ENCODE measurements at regions not wholly inside any gene's neighbourhood (a gene's known extent, or its start where the extent isn't known, plus 50 kb on each side); places are given as distances from the start of the nearest gene placed in this dataset.

DNA sequence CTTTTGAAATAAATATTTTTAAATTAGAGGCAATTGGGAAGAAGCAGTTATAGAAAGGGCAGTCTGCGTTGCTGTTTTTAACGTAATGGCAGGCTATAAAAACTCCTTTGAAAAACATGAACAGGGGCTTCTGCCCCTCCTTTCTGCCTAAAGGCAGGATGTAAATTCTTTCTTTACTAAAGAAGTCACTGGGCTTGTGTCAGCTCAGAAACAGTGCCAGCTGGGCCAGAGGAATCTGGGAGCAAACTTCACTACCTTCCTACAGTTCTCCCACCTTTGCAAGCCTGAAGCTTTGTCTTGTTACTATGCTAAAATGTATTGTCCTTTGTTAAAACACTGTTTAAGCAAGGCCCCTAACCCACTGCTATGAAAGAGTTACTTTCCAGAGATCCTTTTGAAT is 1664.8 kb downstream of the RPA4 start:
- DNase-seq (ENCODE audit: low read depth) = no peak
- TF ChIP-seq, protein P1, sequence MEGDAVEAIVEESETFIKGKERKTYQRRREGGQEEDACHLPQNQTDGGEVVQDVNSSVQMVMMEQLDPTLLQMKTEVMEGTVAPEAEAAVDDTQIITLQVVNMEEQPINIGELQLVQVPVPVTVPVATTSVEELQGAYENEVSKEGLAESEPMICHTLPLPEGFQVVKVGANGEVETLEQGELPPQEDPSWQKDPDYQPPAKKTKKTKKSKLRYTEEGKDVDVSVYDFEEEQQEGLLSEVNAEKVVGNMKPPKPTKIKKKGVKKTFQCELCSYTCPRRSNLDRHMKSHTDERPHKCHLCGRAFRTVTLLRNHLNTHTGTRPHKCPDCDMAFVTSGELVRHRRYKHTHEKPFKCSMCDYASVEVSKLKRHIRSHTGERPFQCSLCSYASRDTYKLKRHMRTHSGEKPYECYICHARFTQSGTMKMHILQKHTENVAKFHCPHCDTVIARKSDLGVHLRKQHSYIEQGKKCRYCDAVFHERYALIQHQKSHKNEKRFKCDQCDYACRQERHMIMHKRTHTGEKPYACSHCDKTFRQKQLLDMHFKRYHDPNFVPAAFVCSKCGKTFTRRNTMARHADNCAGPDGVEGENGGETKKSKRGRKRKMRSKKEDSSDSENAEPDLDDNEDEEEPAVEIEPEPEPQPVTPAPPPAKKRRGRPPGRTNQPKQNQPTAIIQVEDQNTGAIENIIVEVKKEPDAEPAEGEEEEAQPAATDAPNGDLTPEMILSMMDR (IDR thresholded peaks at IDR 0.05; ENCODE audit: insufficient read depth, low read depth, low read length) = no peak
- no peaks in the 10 kb centered on the region for H3K27me3 ChIP-seq (ENCODE audit: control insufficient read depth, insufficient read depth, low read length)
- POLR2A ChIA-PET = no interaction called here
- no peak overlapping the region for H3K4me3 ChIP-seq (ENCODE audit: low read depth, low read length)
- H3K36me3 ChIP-seq (ENCODE audit: control insufficient read depth, insufficient read depth, low read length) = no peaks in the 10 kb centered on the region
- CTCF ChIA-PET = no interaction called here

DNA sequence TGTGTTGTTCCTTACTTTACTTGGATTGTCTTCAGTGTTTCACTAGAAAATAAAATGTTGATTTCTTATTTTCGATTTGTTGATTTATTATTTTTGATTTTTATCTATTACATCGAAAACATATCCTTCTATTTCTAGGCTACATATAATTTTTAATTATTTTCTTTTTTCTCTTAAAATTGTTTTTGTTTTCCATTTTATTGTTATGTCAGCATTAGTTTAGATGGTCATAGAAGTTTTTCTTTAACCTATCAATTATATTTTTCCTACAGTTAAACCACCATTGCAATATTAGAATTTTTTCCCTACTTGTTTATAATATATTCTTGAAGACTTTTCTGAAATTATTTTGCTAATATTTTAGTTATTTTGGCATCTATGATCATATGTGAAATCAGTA is 1685.1 kb downstream of the RPA4 start:
- CTCF ChIA-PET = no interaction called here
- Histone ChIP-seq H3K4me3 (ENCODE audit: low read depth, low read length) (no peak overlapping the region), H3K27me3 (ENCODE audit: control insufficient read depth, insufficient read depth, low read length) (no peaks in the 10 kb centered on the region), H3K36me3 (ENCODE audit: control insufficient read depth, insufficient read depth, low read length) (no peaks in the 10 kb centered on the region)
- TF ChIP-seq, protein P1 (IDR thresholded peaks at IDR 0.05; ENCODE audit: insufficient read depth, low read depth, low read length) = no peak
- POLR2A ChIA-PET = no interaction called here
- no peak for DNase-seq (ENCODE audit: low read depth)

DNA sequence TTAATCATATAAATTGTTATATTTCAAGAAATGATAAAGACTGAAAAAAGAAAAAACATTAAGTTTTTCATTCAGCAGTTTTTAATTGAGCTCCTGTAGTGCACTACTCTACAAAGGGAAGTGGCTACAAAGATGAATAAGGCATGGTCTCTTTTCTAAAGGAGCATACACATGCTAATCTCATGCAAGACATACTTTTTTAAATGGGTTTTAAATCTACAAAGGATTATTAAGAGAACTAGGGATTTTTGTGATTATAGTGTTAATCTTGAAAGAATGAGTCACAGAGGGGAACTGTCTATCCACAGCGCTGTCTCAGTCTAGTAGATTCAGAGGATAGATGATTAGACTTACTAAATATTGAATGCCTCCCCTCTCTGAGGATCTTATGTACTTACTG is 1722.2 kb downstream of the RPA4 start:
- TF ChIP-seq, protein P1 (IDR thresholded peaks at IDR 0.05; ENCODE audit: insufficient read depth, low read depth, low read length) = no peak
- H3K27me3 ChIP-seq (ENCODE audit: control insufficient read depth, insufficient read depth, low read length) = no peaks in the 10 kb centered on the region
- no peaks in the 10 kb centered on the region for H3K36me3 ChIP-seq (ENCODE audit: control insufficient read depth, insufficient read depth, low read length)
- no peak for DNase-seq (ENCODE audit: low read depth)
- H3K4me3 ChIP-seq (ENCODE audit: low read depth, low read length) = no peak overlapping the region
- POLR2A ChIA-PET = no interaction called here
- CTCF ChIA-PET = no interaction called here

DNA sequence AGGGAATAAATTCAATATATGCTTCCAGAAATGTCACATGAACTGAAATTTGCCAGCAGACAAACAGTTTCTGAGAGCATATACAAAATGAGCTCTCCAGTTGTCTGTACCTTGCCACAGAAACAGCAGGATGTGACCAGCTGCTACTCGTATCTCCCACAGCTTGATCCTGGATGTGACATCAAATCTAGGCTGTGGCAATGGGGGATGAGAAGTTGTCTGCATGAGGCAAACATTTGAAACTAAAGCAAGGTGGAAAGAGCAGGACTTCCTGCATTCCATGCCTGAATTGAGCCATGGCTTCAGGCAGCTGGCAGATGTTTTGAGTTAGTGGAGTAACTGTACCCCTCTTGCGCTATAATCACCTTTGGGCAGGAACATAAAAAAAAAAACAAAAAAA is 1724.0 kb downstream of the RPA4 start:
- ChIA-PET CTCF (no interaction called here), POLR2A (no interaction called here)
- Histone ChIP-seq H3K27me3 (ENCODE audit: control insufficient read depth, insufficient read depth, low read length) (no peaks in the 10 kb centered on the region), H3K36me3 (ENCODE audit: control insufficient read depth, insufficient read depth, low read length) (no peaks in the 10 kb centered on the region), H3K4me3 (ENCODE audit: low read depth, low read length) (no peak overlapping the region)
- no peak for DNase-seq (ENCODE audit: low read depth)
- TF ChIP-seq, protein P1 (IDR thresholded peaks at IDR 0.05; ENCODE audit: insufficient read depth, low read depth, low read length) = no peak

DNA sequence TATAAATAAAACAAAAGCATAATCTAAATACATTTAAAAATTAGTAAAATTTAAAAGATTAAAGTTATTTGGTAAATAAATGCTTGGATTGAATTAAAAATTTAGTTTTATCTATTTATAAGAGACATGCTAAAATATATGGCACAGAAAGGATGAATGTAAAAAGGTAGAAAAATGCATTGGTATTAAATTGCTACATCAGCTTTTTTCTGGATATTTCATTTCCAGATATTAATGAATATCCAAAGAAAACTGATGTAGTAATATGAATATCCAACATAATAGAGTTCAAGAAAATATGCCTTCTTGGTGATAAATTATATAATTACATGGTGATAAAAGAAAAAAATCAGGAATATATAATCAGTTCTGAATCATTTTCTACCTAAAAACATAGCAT is 1743.9 kb downstream of the RPA4 start:
- TF ChIP-seq, protein P1 (IDR thresholded peaks at IDR 0.05; ENCODE audit: insufficient read depth, low read depth, low read length) = no peak
- H3K4me3 ChIP-seq (ENCODE audit: low read depth, low read length) = no peak overlapping the region
- ChIA-PET CTCF (no interaction called here), POLR2A (no interaction called here)
- no peaks in the 10 kb centered on the region for H3K36me3 ChIP-seq (ENCODE audit: control insufficient read depth, insufficient read depth, low read length)
- no peaks in the 10 kb centered on the region for H3K27me3 ChIP-seq (ENCODE audit: control insufficient read depth, insufficient read depth, low read length)
- no peak for DNase-seq (ENCODE audit: low read depth)
